HepG2 (cell line): ENCODE measurements at regions not wholly inside any gene's neighbourhood (a gene's known extent, or its start where the extent isn't known, plus 50 kb on each side); places are given as distances from the start of the nearest gene placed in this dataset.

Experiments
- ATAC-seq: fragments of 200-7000 bp; cut with Tn5 transposase; 3 replicates; pipeline ENCODE4 v1.9.1; 2020; ENCODE audit warnings: mild to moderate bottlenecking, moderate library complexity
- BruUV-seq: library from RNA; stranded (reverse); fragments of 400-500 nt; replicated peaks from 2 replicates; lab custom pipeline; 2021; lab: Mats Ljungman, UMichigan
- CTCF ChIA-PET: fragments of 300-600 bp; formaldehyde crosslinking; extraction: SDS; loops from one replicate; lab custom pipeline; 2021; ENCODE audit warnings: low total read pairs, inconsistent platforms, low intra/inter-chr PET ratio; lab: Yijun Ruan, JAX
- POLR2A ChIA-PET: fragments of 350-600 bp; sonication (Branson Sonifier 250); formaldehyde crosslinking; loops from one replicate; lab custom pipeline; 2020; ENCODE audit warnings: antibody characterized with exemption, inconsistent platforms; lab: Yijun Ruan, JAX
- DNase-seq: peaks from one replicate; pipeline ENCODE4 v3.0.0-alpha.2; 2015; ENCODE audit warnings: low spot score
- FAIRE-seq: peaks from 3 replicates; lab custom pipeline; 2011; peaks lifted over from hg19 to GRCh38; lab: Jason Lieb, UNC
- H2AFZ ChIP-seq: one replicate; pipeline ENCODE4 v1.6.1; 2011; ENCODE audit warnings: low read length, inconsistent platforms
- H3K27ac ChIP-seq: fragments of 300-600 bp; 3 replicates; pipeline ENCODE4 v1.8.0; 2011; ENCODE audit warnings: mixed run types, mild to moderate bottlenecking, mixed read lengths, low read length, inconsistent platforms; ENCODE audit not compliant: insufficient read depth; ENCODE audit errors: extremely low read length
- H3K27me3 ChIP-seq, 2 experiments: fragments of 200-600 bp in 1 of 2; 2 replicates in 1 of 2; 3 replicates in 1 of 2; pipeline versions ENCODE4 v1.6.0 to v1.8.0; 2011; ENCODE audit warnings: low read length in 2 of 2, mild to moderate bottlenecking in 2 of 2, moderate library complexity in 2 of 2, inconsistent platforms in 1 of 2; ENCODE audit not compliant: insufficient read depth in 2 of 2, control insufficient read depth in 1 of 2
- H3K36me3 ChIP-seq, 2 experiments: fragments of 200-600 bp in 1 of 2; replicated peaks in 1 of 2; 2 replicates in 1 of 2; 3 replicates in 1 of 2; pipeline versions ENCODE4 v1.5.1 to v1.8.0; 2011; ENCODE audit warnings: low read length in 2 of 2, inconsistent platforms in 1 of 2; ENCODE audit not compliant: insufficient read depth in 2 of 2, control insufficient read depth in 1 of 2
- H3K4me1 ChIP-seq: 2 replicates; pipeline ENCODE4 v1.5.1; 2012; ENCODE audit warnings: low read length, inconsistent platforms; ENCODE audit not compliant: insufficient read depth
- H3K4me2 ChIP-seq: 2 replicates; pipeline ENCODE4 v1.6.0; 2011; ENCODE audit warnings: low read depth, low read length, inconsistent platforms
- H3K4me3 ChIP-seq, 3 experiments: fragments of 200-600 bp in 1 of 3; sonication (generic), shearing (Covaris generic) in 1 of 3; replicated peaks in 1 of 3; 2 replicates each; pipeline ENCODE4 v1.5.1; 2011 to 2016; ENCODE audit warnings: low read length in 3 of 3, inconsistent platforms in 2 of 3, low read depth in 2 of 3, mild to moderate bottlenecking in 2 of 3, control low read depth in 1 of 3, mixed read lengths in 1 of 3; ENCODE audit not compliant: insufficient read depth in 1 of 3
- H3K79me2 ChIP-seq: one replicate; pipeline ENCODE4 v1.6.1; 2011; ENCODE audit warnings: low read length, inconsistent platforms; ENCODE audit not compliant: insufficient read depth
- H3K9ac ChIP-seq: 2 replicates; pipeline ENCODE4 v1.6.0; 2011; ENCODE audit warnings: mild to moderate bottlenecking, low read depth, low read length, inconsistent platforms; ENCODE audit not compliant: insufficient read depth
- H3K9me3 ChIP-seq: 2 replicates; pipeline ENCODE4 v1.5.1; 2012; ENCODE audit warnings: mild to moderate bottlenecking, low read length
- H4K20me1 ChIP-seq: 2 replicates; pipeline ENCODE4 v1.6.0; 2011; ENCODE audit warnings: inconsistent platforms, mild to moderate bottlenecking, low read length, moderate library complexity; ENCODE audit not compliant: insufficient read depth
- ARNT ChIP-seq: fragments of 450-650 bp; IDR thresholded peaks from 2 replicates; pipeline ENCODE4 v1.6.1; 2017
- GFI1 ChIP-seq: sonication (generic); formaldehyde crosslinking; IDR thresholded peaks from 2 replicates; pipeline ENCODE4 v1.5.0; 2020; ENCODE audit warnings: missing genetic modification reagents, mild to moderate bottlenecking, borderline replicate concordance
- SKI ChIP-seq: fragments of 450-650 bp; IDR thresholded peaks from one replicate; pipeline ENCODE4 v1.6.1; 2018; ENCODE audit warnings: mild to moderate bottlenecking; ENCODE audit not compliant: partially characterized antibody
- SOX5 ChIP-seq: IDR thresholded peaks from 2 replicates; pipeline ENCODE4 v1.6.1; 2016; ENCODE audit warnings: borderline replicate concordance
- TEAD2 ChIP-seq: sonication (generic); formaldehyde crosslinking; IDR thresholded peaks from 2 replicates; pipeline ENCODE4 v1.9.0; 2021; ENCODE audit warnings: missing genetic modification reagents
- TERF1 ChIP-seq: sonication (generic); formaldehyde crosslinking; IDR thresholded peaks from 2 replicates; pipeline ENCODE4 v1.8.0; 2022; ENCODE audit warnings: mild to moderate bottlenecking, missing genetic modification reagents, moderate library complexity
- ZNF414 ChIP-seq: sonication (generic); formaldehyde crosslinking; IDR thresholded peaks from 2 replicates; pipeline ENCODE4 v1.5.0; 2020; ENCODE audit warnings: missing genetic modification reagents
- ZNF430 ChIP-seq: sonication (generic); formaldehyde crosslinking; IDR thresholded peaks from 2 replicates; pipeline ENCODE4 v1.9.0; 2021; ENCODE audit warnings: mild to moderate bottlenecking, missing genetic modification reagents
- ZNF678 ChIP-seq: sonication (generic); formaldehyde crosslinking; IDR thresholded peaks from 2 replicates; pipeline ENCODE4 v1.4.0; 2020; ENCODE audit warnings: mild to moderate bottlenecking, missing genetic modification reagents
- ZNF75D ChIP-seq: sonication (generic); formaldehyde crosslinking; IDR thresholded peaks from 2 replicates; pipeline ENCODE4 v1.8.1; 2023; ENCODE audit warnings: missing genetic modification reagents, mild to moderate bottlenecking, borderline replicate concordance
- WGBS: methylation state at CpG from one replicate; pipeline ENCODE4 v1.1.6; 2017; ENCODE audit warnings: low lambda C conversion rate; 5-methylcytosine and 5-hydroxymethylcytosine counted together
- in situ Hi-C: cut with HindIII; loops from 2 replicates; pipeline ENCODE4 v1.10.0; 2017; ENCODE audit warnings: low pct_unique_long_range_greater_than_20kb; ENCODE audit not compliant: extremely low pct_ligation_motif_present
- intact Hi-C: fragments of 100-400 bp; cut with micrococcal nuclease; formaldehyde crosslinking; loops from one replicate; pipeline ENCODE4 v1.10.0; 2022; ENCODE audit not compliant: unreplicated experiment

- ChIA-PET CTCF (no interaction called here), POLR2A (no interaction called here)
- no peaks in the 10 kb centered on the region; a peak in 1 of 5 replicates for H3K27me3 ChIP-seq
- no peak overlapping the region for H3K9ac ChIP-seq
- ATAC-seq (no peak), FAIRE-seq (no peak), DNase-seq (no peak)
- no peaks in the 10 kb centered on the region for H4K20me1 ChIP-seq
- no peaks in the 10 kb centered on the region for H3K79me2 ChIP-seq
- in situ Hi-C loops (no loop called here), intact Hi-C loops (no loop called here)
- no peak overlapping the region for H3K27ac ChIP-seq
- no peak for TF ChIP-seq SKI
- no peak for TF ChIP-seq TEAD2 (CRISPR knock-in tag)
- TF ChIP-seq ARNT, result no peak
- TF ChIP-seq ZNF430, result no peak
- no peak for TF ChIP-seq GFI1 (CRISPR knock-in tag)
- no peak for TF ChIP-seq SOX5 (CRISPR knock-in tag)
- no peak for TF ChIP-seq ZNF678 (CRISPR knock-in tag)
- no peak for TF ChIP-seq TERF1 (CRISPR knock-in tag)
- TF ChIP-seq ZNF414 (CRISPR knock-in tag), result no peak
- H2AFZ ChIP-seq, result no peak overlapping the region
- no peak overlapping the region for H3K4me2 ChIP-seq
- H3K9me3 ChIP-seq, result peaks cover 25% of the 10 kb centered on the region
- BruUV-seq, result no TSS peak
- WGBS, result 0% methylated on average over 1 of the region's 1 CpG
- no peaks in the 10 kb centered on the region for H3K36me3 ChIP-seq
- H3K4me1 ChIP-seq, result no peaks in the 10 kb centered on the region
- H3K4me3 ChIP-seq, result no peak overlapping the region
Measured at GRCh38 chr5:112566251-112566650, 147.2 kb upstream of the EPB41L4A start.

GRCh38 chr5:112569596-112569995, 150.5 kb upstream of the EPB41L4A start:
- ChIA-PET POLR2A (no interaction called here), CTCF (no interaction called here)
- no peak overlapping the region for H2AFZ ChIP-seq
- no peak overlapping the region for H3K4me3 ChIP-seq
- no peak for DNase-seq
- intact Hi-C loops (no loop called here), in situ Hi-C loops (no loop called here)
- no peak for FAIRE-seq
- BruUV-seq, result no TSS peak
- H3K9ac ChIP-seq, result no peak overlapping the region
- H3K4me2 ChIP-seq, result no peak overlapping the region
- no peaks in the 10 kb centered on the region for H3K4me1 ChIP-seq
- H3K27me3 ChIP-seq, result peaks cover 0 to 6% of the 10 kb centered on the region in 2 experiments; a peak in 2 of 5 replicates
- no peak overlapping the region for H3K27ac ChIP-seq
- no peaks in the 10 kb centered on the region for H4K20me1 ChIP-seq
- no peaks in the 10 kb centered on the region for H3K36me3 ChIP-seq
- no peak for ATAC-seq
- peaks cover 3% of the 10 kb centered on the region; the same call in 1 of the 2 replicates for H3K9me3 ChIP-seq
- H3K79me2 ChIP-seq, result no peaks in the 10 kb centered on the region
- no peak for TF ChIP-seq ZNF75D (CRISPR knock-in tag)
